Activated CD4-positive, alpha-beta T cell treated with anti-CD3 and anti-CD28 coated beads, Interleukin-2, amount 10 ng/mL, durations not matched to agents 24 days and 14 days (primary cell): ENCODE measurements at regions not wholly inside any gene's neighbourhood (a gene's known extent, or its start where the extent isn't known, plus 50 kb on each side); places are given as distances from the start of the nearest gene placed in this dataset.

ENCODE experiments used
- DNase-seq: peaks from one replicate; pipeline ENCODE4 v3.0.0; 2022
- H3K27ac Mint-ChIP-seq: one replicate; pipeline ENCODE4 v1.8.0; 2022; ENCODE audit warnings: mild to moderate bottlenecking, mixed read lengths
- H3K27me3 Mint-ChIP-seq: one replicate; pipeline ENCODE4 v1.8.0; 2022; ENCODE audit warnings: mixed read lengths
- H3K36me3 Mint-ChIP-seq: one replicate; pipeline ENCODE4 v1.8.0; 2022; ENCODE audit warnings: low read depth, mild to moderate bottlenecking, mixed read lengths
- H3K4me1 Mint-ChIP-seq: one replicate; pipeline ENCODE4 v1.8.0; 2021; ENCODE audit warnings: mixed read lengths
- H3K4me3 Mint-ChIP-seq: one replicate; pipeline ENCODE4 v1.8.0; 2022; ENCODE audit warnings: mild to moderate bottlenecking, moderate library complexity, mixed read lengths
- H3K9me3 Mint-ChIP-seq: one replicate; pipeline ENCODE4 v1.8.0; 2021; ENCODE audit warnings: mixed read lengths
- intact Hi-C: fragments of 100-400 bp; cut with micrococcal nuclease; formaldehyde crosslinking; loops from one replicate; pipeline ENCODE4 v1.15.1; 2023

DNA sequence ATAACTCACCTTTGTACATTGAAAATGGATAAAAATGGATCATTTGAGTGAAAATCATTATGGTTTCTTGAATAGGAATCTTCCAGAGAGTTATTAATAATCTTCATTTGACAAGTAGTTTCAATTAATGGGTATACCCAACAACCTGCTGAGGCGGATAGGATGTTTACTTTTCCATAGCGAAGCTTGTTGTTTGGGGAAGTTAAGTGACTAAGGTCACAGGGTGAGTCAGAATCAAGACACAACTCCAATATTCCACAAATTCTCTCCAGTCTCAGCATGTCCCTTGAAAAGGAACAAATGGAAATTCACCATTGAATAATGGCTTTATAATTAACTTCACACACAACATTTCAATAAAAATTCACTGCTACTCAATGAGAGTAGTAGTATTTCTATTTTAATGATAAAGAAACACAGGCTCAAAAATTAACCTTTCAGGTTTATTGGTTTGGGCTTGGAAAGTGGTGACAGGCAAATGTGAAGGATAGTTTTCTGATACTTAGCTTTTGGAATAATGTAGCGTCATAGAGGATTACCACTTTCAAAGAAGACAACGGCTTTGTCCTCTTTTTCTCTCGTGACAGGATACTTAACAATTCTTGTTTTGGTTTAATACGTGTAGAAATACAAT is 211.3 kb downstream of the GPD2 start:
- H3K9me3 Mint-ChIP-seq: no peaks in the 10 kb centered on the region
- DNase-seq: no peak
- no peaks in the 10 kb centered on the region for H3K36me3 Mint-ChIP-seq
- no peak overlapping the region for H3K4me3 Mint-ChIP-seq
- no peaks in the 10 kb centered on the region for H3K4me1 Mint-ChIP-seq
- intact Hi-C loops: no loop called here
- H3K27ac Mint-ChIP-seq: no peak overlapping the region
- H3K27me3 Mint-ChIP-seq: no peaks in the 10 kb centered on the region

DNA sequence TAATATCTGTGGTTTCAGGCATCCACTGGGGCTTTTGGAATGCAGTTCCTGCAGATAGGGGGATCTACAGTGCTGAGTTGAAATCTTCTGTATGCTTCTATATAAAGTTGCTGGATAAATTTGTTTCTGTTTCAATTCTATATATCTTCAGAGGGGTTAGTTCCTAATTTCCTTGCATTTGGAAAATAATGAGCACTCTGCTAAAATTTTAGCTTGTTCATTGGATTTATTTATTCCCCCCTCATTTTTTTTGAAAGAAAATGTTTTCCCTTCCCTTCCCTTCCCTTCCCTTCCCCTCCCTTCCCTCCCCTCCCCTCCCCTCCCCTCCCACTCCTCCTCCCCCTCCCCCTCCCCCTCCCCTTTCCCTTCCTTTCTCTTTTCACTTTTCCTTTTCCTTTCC is 212.3 kb downstream of the GPD2 start:
- no peak overlapping the region for H3K4me3 Mint-ChIP-seq
- intact Hi-C loops: no loop called here
- no peak overlapping the region for H3K27ac Mint-ChIP-seq
- no peaks in the 10 kb centered on the region for H3K27me3 Mint-ChIP-seq
- no peaks in the 10 kb centered on the region for H3K4me1 Mint-ChIP-seq
- no peaks in the 10 kb centered on the region for H3K9me3 Mint-ChIP-seq
- no peak for DNase-seq
- no peaks in the 10 kb centered on the region for H3K36me3 Mint-ChIP-seq

DNA sequence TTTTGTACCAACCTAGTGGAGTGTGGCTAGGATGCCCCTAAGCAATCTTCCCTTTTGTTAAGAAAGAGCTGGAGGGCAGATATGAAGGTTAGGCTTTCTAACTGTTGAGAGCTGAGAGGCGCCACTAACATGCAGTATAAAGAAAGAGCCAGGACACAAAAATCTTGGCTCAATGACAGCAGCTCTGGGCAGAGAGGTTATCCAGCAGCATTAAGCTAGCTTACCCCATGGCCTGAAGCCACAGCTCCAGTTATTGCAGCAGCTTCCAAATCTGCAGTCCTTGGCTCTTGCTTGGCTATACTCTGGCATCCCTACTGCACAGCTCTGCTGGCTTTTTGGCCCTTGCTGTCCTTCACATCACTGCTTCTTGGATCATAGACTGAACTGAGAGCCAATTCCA is 213.4 kb downstream of the GPD2 start:
- Mint-ChIP-seq H3K4me3 (no peak overlapping the region), H3K9me3 (no peaks in the 10 kb centered on the region), H3K27me3 (no peaks in the 10 kb centered on the region), H3K27ac (no peak overlapping the region), H3K4me1 (no peaks in the 10 kb centered on the region), H3K36me3 (no peaks in the 10 kb centered on the region)
- no peak for DNase-seq
- intact Hi-C loops: no loop called here

GRCh38 chr2:156652691-156653090 is 216.5 kb downstream of the GPD2 start:
- Mint-ChIP-seq H3K27me3 (no peaks in the 10 kb centered on the region), H3K36me3 (no peaks in the 10 kb centered on the region), H3K4me3 (no peak overlapping the region), H3K27ac (no peak overlapping the region), H3K9me3 (no peaks in the 10 kb centered on the region), H3K4me1 (no peaks in the 10 kb centered on the region)
- DNase-seq: no peak
- intact Hi-C loops: no loop called here

- Mint-ChIP-seq H3K36me3 (no peaks in the 10 kb centered on the region), H3K27ac (no peak overlapping the region), H3K9me3 (no peaks in the 10 kb centered on the region), H3K27me3 (no peaks in the 10 kb centered on the region), H3K4me1 (no peaks in the 10 kb centered on the region), H3K4me3 (no peak overlapping the region)
- intact Hi-C loops: no loop called here
- no peak for DNase-seq
Measured at GRCh38 chr2:156653675-156654074, 217.5 kb downstream of the GPD2 start.

DNA sequence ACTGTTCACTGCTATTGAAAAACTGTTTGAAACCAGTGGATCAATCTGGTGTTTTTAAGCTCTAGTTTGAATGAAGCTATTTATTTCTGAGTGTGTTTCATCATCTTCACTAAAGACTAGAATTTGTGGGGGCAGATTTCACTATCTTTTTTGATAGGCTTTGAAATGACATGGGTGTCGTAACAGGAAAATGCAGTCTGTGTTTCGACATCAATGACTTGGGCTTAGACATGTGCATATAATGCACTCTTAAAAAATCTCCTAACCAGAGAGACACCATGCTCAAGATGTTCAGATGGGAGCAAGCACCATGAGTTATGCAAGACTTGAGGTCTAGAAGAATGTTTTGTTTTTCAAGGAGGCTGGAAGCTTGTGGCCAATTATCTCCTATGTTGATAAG is 221.6 kb downstream of the GPD2 start:
- intact Hi-C loops: no loop called here
- H3K36me3 Mint-ChIP-seq: no peaks in the 10 kb centered on the region
- no peaks in the 10 kb centered on the region for H3K4me1 Mint-ChIP-seq
- H3K9me3 Mint-ChIP-seq: no peaks in the 10 kb centered on the region
- no peak for DNase-seq
- H3K27ac Mint-ChIP-seq: no peak overlapping the region
- H3K4me3 Mint-ChIP-seq: no peak overlapping the region
- no peaks in the 10 kb centered on the region for H3K27me3 Mint-ChIP-seq

DNA sequence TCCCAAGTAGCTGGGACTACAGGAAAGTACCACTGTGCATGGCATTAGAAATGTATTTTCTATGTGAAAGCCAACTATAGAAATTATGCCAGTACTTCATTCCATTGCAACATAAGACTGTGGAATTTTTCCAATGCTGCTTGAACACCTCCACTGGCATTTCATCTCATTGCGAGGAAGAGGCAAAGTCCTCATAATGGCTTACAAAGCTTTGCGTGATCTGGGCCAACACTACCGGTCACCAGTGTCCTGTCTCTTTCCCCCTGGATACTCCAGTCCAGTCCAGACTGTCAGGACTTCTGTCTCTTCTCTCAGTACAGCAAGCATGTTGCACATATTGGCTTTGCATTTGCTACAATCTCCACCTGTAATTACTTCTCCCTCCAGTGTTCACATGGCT is 223.5 kb downstream of the GPD2 start:
- Mint-ChIP-seq H3K4me3 (no peak overlapping the region), H3K9me3 (no peaks in the 10 kb centered on the region)
- intact Hi-C loops: no loop called here

GRCh38 chr2:156663757-156664409 is 227.7 kb downstream of the GPD2 start:
- Mint-ChIP-seq H3K27ac (no peak overlapping the region), H3K27me3 (peaks cover 2% of the 10 kb centered on the region), H3K4me3 (no peak overlapping the region), H3K4me1 (peaks cover 6% of the 10 kb centered on the region), H3K9me3 (no peaks in the 10 kb centered on the region), H3K36me3 (no peaks in the 10 kb centered on the region)
- DNase-seq: no peak
- intact Hi-C loops: no loop called here

More for the DNA sequence above, 223.5 kb downstream of the GPD2 start:
- no peak overlapping the region for H3K27ac Mint-ChIP-seq
- no peaks in the 10 kb centered on the region for H3K27me3 Mint-ChIP-seq
- H3K36me3 Mint-ChIP-seq: no peaks in the 10 kb centered on the region
- no peak for DNase-seq
- peaks cover 6% of the 10 kb centered on the region for H3K4me1 Mint-ChIP-seq

DNA sequence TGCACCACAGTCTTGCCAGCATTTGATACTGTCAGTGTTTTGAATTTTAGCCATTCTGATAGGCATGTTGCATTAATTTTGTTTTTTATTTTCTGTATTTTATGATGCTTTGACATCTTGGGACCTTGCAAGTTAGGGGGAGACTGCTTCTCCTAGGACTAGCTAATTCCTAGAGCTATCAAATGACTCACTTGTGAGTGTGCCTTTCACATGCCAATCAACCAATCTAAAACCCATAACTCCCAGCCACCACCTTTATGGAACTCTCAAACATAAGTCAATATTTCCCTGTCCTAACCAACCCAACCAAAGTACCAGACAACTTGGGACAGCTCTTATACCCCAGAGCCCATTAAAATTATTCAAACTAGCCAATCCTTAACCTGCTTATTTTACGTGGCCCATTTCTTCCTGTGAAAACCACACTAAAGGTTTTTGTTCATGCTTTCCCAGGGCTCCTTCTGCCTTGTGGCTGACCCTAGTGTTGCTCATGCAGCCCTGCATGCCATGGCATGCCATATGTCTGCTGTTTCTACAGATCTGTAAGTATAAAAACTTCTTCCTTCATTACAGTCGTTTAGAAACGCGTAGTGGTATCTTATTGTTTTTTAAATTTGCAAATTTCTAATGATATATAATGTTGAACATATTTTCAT is 230.1 kb downstream of the GPD2 start:
- H3K36me3 Mint-ChIP-seq: no peaks in the 10 kb centered on the region
- no peak overlapping the region for H3K4me3 Mint-ChIP-seq
- peaks cover 6% of the 10 kb centered on the region for H3K4me1 Mint-ChIP-seq
- DNase-seq: no peak
- peaks cover 2% of the 10 kb centered on the region for H3K27me3 Mint-ChIP-seq
- H3K27ac Mint-ChIP-seq: no peak overlapping the region
- H3K9me3 Mint-ChIP-seq: no peaks in the 10 kb centered on the region
- intact Hi-C loops: no loop called here

GRCh38 chr2:156670104-156670503 is 233.9 kb downstream of the GPD2 start:
- intact Hi-C loops: no loop called here
- peaks cover 2% of the 10 kb centered on the region for H3K27me3 Mint-ChIP-seq
- no peaks in the 10 kb centered on the region for H3K4me1 Mint-ChIP-seq
- no peak overlapping the region for H3K27ac Mint-ChIP-seq
- H3K4me3 Mint-ChIP-seq: no peak overlapping the region
- no peak for DNase-seq
- no peaks in the 10 kb centered on the region for H3K9me3 Mint-ChIP-seq
- H3K36me3 Mint-ChIP-seq: no peaks in the 10 kb centered on the region

DNA sequence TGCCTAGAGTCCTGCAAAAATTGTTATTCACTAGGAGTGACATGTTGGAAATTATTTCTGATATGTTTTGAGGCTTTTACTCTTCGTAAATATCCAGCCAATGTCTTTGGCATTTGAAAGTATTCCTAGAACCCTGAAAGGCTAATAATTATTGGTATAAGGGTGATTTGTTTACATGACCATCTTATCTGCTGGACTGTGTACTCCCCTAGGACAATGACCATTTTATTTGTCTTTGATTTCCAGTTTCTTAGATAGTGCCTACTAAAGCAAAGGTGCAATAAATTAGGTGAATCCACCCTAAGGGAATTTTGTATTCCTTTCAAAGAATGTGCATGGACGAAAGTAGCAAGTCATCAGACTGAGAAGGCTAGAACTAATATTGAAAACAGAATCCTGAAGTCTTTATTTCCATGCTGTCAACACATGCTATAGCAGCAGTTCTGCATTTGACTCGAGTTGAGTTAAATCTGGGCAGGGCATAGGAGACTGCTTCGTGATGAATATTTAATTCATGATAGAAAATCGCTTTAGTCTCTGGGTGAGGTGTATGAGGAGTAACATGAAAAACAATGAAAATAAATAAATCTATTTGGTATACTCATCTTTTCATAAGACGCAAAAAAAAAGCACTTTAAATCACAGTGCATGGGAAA is 235.7 kb downstream of the GPD2 start:
- intact Hi-C loops: no loop called here

DNA sequence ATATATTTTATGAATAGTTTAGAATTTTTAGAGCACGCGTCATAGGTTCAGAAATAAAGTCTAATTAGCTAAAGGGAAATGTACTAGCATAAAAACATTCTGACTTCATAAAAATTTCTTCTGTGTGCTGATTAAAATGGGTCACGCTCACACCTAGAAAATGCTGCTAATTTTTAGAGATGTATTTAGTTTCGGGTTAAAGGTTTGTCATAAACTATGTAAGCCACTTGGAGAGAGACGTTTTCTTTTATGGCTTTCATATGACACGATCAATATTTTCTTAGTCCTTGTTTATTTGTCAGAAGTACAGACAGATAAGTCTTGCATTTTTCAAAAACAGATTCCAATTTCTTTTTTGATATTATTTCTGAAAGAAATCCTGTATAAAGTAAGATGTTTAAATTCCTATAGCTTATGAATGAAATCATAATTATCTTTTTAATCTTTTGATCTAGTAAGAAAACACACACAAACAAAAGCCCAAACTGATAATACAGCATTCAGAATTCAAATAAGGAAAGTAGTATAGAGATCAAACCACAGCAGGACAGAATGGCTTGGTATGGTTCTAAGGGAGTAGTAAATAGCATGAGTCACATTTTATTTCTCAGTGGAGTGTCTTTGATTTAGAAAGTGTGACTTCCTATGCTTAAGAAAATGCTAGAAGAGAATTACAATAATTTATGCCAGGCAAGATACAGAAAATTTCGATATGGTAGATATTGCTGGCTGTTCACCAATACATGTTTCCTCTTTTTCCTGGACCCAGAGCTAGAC is 236.6 kb downstream of the GPD2 start:
- intact Hi-C loops: no loop called here
- DNase-seq: no peak
- Mint-ChIP-seq H3K27me3 (peaks cover under 1% of the 10 kb centered on the region), H3K4me1 (no peaks in the 10 kb centered on the region), H3K27ac (no peak overlapping the region), H3K36me3 (no peaks in the 10 kb centered on the region), H3K9me3 (no peaks in the 10 kb centered on the region), H3K4me3 (no peak overlapping the region)

More for the DNA sequence above, 235.7 kb downstream of the GPD2 start:
- H3K27me3 Mint-ChIP-seq: no peaks in the 10 kb centered on the region
- no peak overlapping the region for H3K4me3 Mint-ChIP-seq
- no peaks in the 10 kb centered on the region for H3K4me1 Mint-ChIP-seq
- no peaks in the 10 kb centered on the region for H3K9me3 Mint-ChIP-seq
- no peak overlapping the region for H3K27ac Mint-ChIP-seq
- DNase-seq: no peak
- H3K36me3 Mint-ChIP-seq: no peaks in the 10 kb centered on the region

- intact Hi-C loops: no loop called here
- peaks cover 3% of the 10 kb centered on the region for H3K27me3 Mint-ChIP-seq
- no peaks in the 10 kb centered on the region for H3K4me1 Mint-ChIP-seq
- no peaks in the 10 kb centered on the region for H3K36me3 Mint-ChIP-seq
- no peak for DNase-seq
- no peaks in the 10 kb centered on the region for H3K9me3 Mint-ChIP-seq
- H3K4me3 Mint-ChIP-seq: no peak overlapping the region
- H3K27ac Mint-ChIP-seq: no peak overlapping the region
Measured at GRCh38 chr2:156673333-156673615, 237.1 kb downstream of the GPD2 start.

GRCh38 chr2:156673981-156674380 is 237.8 kb downstream of the GPD2 start:
- Mint-ChIP-seq H3K27me3 (peaks cover 3% of the 10 kb centered on the region), H3K9me3 (no peaks in the 10 kb centered on the region), H3K36me3 (no peaks in the 10 kb centered on the region), H3K4me3 (no peak overlapping the region), H3K27ac (no peak overlapping the region), H3K4me1 (no peaks in the 10 kb centered on the region)
- intact Hi-C loops: no loop called here
- no peak for DNase-seq
